H1 (cell line): ENCODE measurements at regions not wholly inside any gene's neighbourhood (a gene's known extent, or its start where the extent isn't known, plus 50 kb on each side); places are given as distances from the start of the nearest gene placed in this dataset.

Experiments used
- CTCF ChIA-PET: fragments of 300-600 bp; sonication (Branson Sonifier 250); formaldehyde crosslinking; loops from one replicate; lab custom pipeline; 2021; ENCODE audit not compliant: partially characterized antibody; lab: Charles Lee
- POLR2A ChIA-PET: fragments of 300-600 bp; sonication (Branson Sonifier 250); formaldehyde crosslinking; loops from one replicate; lab custom pipeline; 2021; ENCODE audit warnings: inconsistent platforms; ENCODE audit not compliant: partially characterized antibody; lab: Charles Lee
- DNase-seq, 2 experiments: peaks; one replicate each; pipeline versions ENCODE4 v3.0.0 to v3.0.0-alpha.2; 2010 to 2022; ENCODE audit warnings: low spot score in 2 of 2, low read depth in 1 of 2, mixed read lengths in 1 of 2
- FAIRE-seq: peaks from 2 replicates; lab custom pipeline; 2011; peaks lifted over from hg19 to GRCh38; lab: Jason Lieb, UNC
- H2AFZ ChIP-seq: 2 replicates; pipeline ENCODE4 v1.8.1; 2012; ENCODE audit warnings: low read length, inconsistent platforms
- H2AK5ac ChIP-seq: 2 replicates; pipeline ENCODE4 v1.6.1; 2013; ENCODE audit warnings: low read depth, low read length
- H2BK120ac ChIP-seq: replicated peaks from 2 replicates; pipeline ENCODE3; 2013; ENCODE audit warnings: low read depth, low read length, inconsistent platforms
- H2BK12ac ChIP-seq: 2 replicates; pipeline ENCODE4 v1.6.1; 2013; ENCODE audit warnings: low read depth, low read length
- H2BK15ac ChIP-seq: 2 replicates; pipeline ENCODE4 v1.6.1; 2013; ENCODE audit warnings: low read length
- H2BK20ac ChIP-seq: 2 replicates; pipeline ENCODE4 v1.6.1; 2013; ENCODE audit warnings: low read length
- H2BK5ac ChIP-seq: 2 replicates; pipeline ENCODE4 v1.6.1; 2013; ENCODE audit warnings: low read depth, low read length
- H3K14ac ChIP-seq: 2 replicates; pipeline ENCODE4 v1.6.1; 2013; ENCODE audit warnings: inconsistent platforms; ENCODE audit not compliant: insufficient read length
- H3K18ac ChIP-seq: 2 replicates; pipeline ENCODE4 v1.6.1; 2013; ENCODE audit warnings: low read length; ENCODE audit errors: extremely low read depth
- H3K23ac ChIP-seq: 2 replicates; pipeline ENCODE4 v1.6.1; 2013; ENCODE audit warnings: inconsistent platforms; ENCODE audit not compliant: insufficient read length
- H3K23me2 ChIP-seq: 2 replicates; pipeline ENCODE4 v1.6.1; 2013; ENCODE audit warnings: low read depth, low read length
- H3K27ac ChIP-seq: 2 replicates; pipeline ENCODE4 v1.6.1; 2011; ENCODE audit warnings: low read depth, low read length, inconsistent platforms
- H3K27me3 ChIP-seq, 4 experiments: replicated peaks in 1 of 4; 1 replicate in 1 of 4; 2 replicates in 3 of 4; pipeline versions ENCODE4 v1.6.1 to v1.8.1; 2011 to 2013; ENCODE audit warnings: low read length in 3 of 4, mild to moderate bottlenecking in 3 of 4, inconsistent platforms in 2 of 4, mixed read lengths in 2 of 4, moderate library complexity in 1 of 4; ENCODE audit not compliant: control insufficient read depth in 3 of 4, insufficient read depth in 3 of 4; ENCODE audit errors: extremely low read depth in 1 of 4
- H3K36me3 ChIP-seq, 4 experiments: 2 replicates each; pipeline versions ENCODE4 v1.6.1 to v1.8.1; 2011 to 2013; ENCODE audit warnings: mild to moderate bottlenecking in 4 of 4, low read length in 3 of 4, moderate library complexity in 2 of 4, control low read depth in 1 of 4, inconsistent platforms in 1 of 4; ENCODE audit not compliant: insufficient read depth in 4 of 4, control insufficient read depth in 2 of 4
- H3K4ac ChIP-seq: replicated peaks from 2 replicates; pipeline ENCODE3; 2013; ENCODE audit warnings: low read length, low read depth, mixed read lengths, inconsistent platforms; ENCODE audit not compliant: insufficient read length
- H3K4me1 ChIP-seq, 4 experiments: replicated peaks in 1 of 4; 1 replicate in 1 of 4; 2 replicates in 3 of 4; pipeline versions ENCODE4 v1.6.1 to v1.8.1; 2011 to 2013; ENCODE audit warnings: low read length in 3 of 4, inconsistent platforms in 2 of 4, mixed read lengths in 1 of 4; ENCODE audit not compliant: insufficient read depth in 4 of 4, control insufficient read depth in 3 of 4
- H3K4me2 ChIP-seq, 2 experiments: 2 replicates each; pipeline versions ENCODE4 v1.6.1 to v1.8.1; 2011 to 2013; ENCODE audit warnings: low read depth in 2 of 2, low read length in 2 of 2, control low read depth in 1 of 2, inconsistent platforms in 1 of 2, mild to moderate bottlenecking in 1 of 2; ENCODE audit not compliant: insufficient read depth in 1 of 2
- H3K4me3 ChIP-seq, 4 experiments: fragments of 200-600, 300-600 bp in 1 of 4; sonication (generic), shearing (Covaris generic), sonication (Bioruptor Twin) in 1 of 4; 2 replicates each; pipeline versions ENCODE4 v1.5.1 to v1.8.1; 2011 to 2016; ENCODE audit warnings: low read length in 4 of 4, low read depth in 3 of 4, control low read depth in 2 of 4, inconsistent platforms in 2 of 4, mild to moderate bottlenecking in 2 of 4, mixed read lengths in 1 of 4, moderate library complexity in 1 of 4; ENCODE audit not compliant: insufficient read depth in 2 of 4; ENCODE audit errors: extremely low read depth in 1 of 4
- H3K56ac ChIP-seq: replicated peaks from 2 replicates; pipeline ENCODE3; 2013; ENCODE audit warnings: low read depth, mild to moderate bottlenecking, mixed read lengths, low read length, inconsistent platforms; ENCODE audit not compliant: insufficient read length
- H3K79me1 ChIP-seq: 2 replicates; pipeline ENCODE4 v1.6.1; 2013; ENCODE audit warnings: low read depth, low read length, control low read depth
- H3K79me2 ChIP-seq, 2 experiments: 2 replicates each; pipeline versions ENCODE4 v1.6.1 to v1.8.1; 2012 to 2013; ENCODE audit warnings: low read length in 2 of 2, mild to moderate bottlenecking in 2 of 2, inconsistent platforms in 1 of 2; ENCODE audit not compliant: insufficient read depth in 2 of 2, control insufficient read depth in 1 of 2
- H3K9ac ChIP-seq, 4 experiments: replicated peaks in 1 of 4; 1 replicate in 1 of 4; 2 replicates in 3 of 4; pipeline versions ENCODE4 v1.6.1 to v1.8.1; 2011 to 2013; ENCODE audit warnings: low read depth in 3 of 4, low read length in 3 of 4, control low read depth in 2 of 4, mild to moderate bottlenecking in 2 of 4, moderate library complexity in 2 of 4, inconsistent platforms in 1 of 4; ENCODE audit errors: extremely low read depth in 1 of 4
- H3K9me3 ChIP-seq, 2 experiments: 2 replicates each; pipeline versions ENCODE4 v1.6.1 to v1.8.1; 2012 to 2013; ENCODE audit warnings: mild to moderate bottlenecking in 2 of 2, moderate library complexity in 2 of 2, control low read depth in 1 of 2, inconsistent platforms in 1 of 2, low read depth in 1 of 2, low read length in 1 of 2, mixed read lengths in 1 of 2; ENCODE audit not compliant: insufficient read depth in 2 of 2
- H4K20me1 ChIP-seq, 2 experiments: replicated peaks in 1 of 2; 2 replicates each; pipeline versions ENCODE3 to v1.8.1; 2011 to 2013; ENCODE audit warnings: inconsistent platforms in 2 of 2, low read length in 2 of 2, mild to moderate bottlenecking in 1 of 2; ENCODE audit not compliant: insufficient read depth in 2 of 2, control insufficient read depth in 1 of 2
- H4K5ac ChIP-seq: 2 replicates; pipeline ENCODE4 v1.6.1; 2013; ENCODE audit warnings: low read length, low read depth, mixed read lengths, inconsistent platforms; ENCODE audit not compliant: insufficient read length
- H4K8ac ChIP-seq: 2 replicates; pipeline ENCODE4 v1.8.0; 2013; ENCODE audit warnings: mild to moderate bottlenecking, moderate library complexity, low read length, inconsistent platforms; ENCODE audit not compliant: insufficient read depth; ENCODE audit errors: extremely low read depth
- H4K91ac ChIP-seq: replicated peaks from 2 replicates; pipeline ENCODE3; 2013; ENCODE audit warnings: low read length, mixed read lengths, inconsistent platforms; ENCODE audit not compliant: insufficient read length
- BACH1 ChIP-seq: IDR thresholded peaks from 2 replicates; pipeline ENCODE4 v1.6.1; 2012; ENCODE audit warnings: low read length, improper control_type of control experiment
- BRCA1 ChIP-seq: IDR thresholded peaks from 2 replicates; pipeline ENCODE4 v1.6.1; 2012; ENCODE audit warnings: low read depth, low read length, improper control_type of control experiment
- GABPA ChIP-seq: IDR thresholded peaks from 2 replicates; pipeline ENCODE4 v1.6.1; 2011; ENCODE audit warnings: mild to moderate bottlenecking, low read length, moderate library complexity, borderline replicate concordance; ENCODE audit not compliant: insufficient read depth
- JUN ChIP-seq: IDR thresholded peaks from 2 replicates; pipeline ENCODE4 v1.6.1; 2011; ENCODE audit warnings: low read depth, mild to moderate bottlenecking, improper control_type of control experiment, low read length
- JUND ChIP-seq: IDR thresholded peaks from 2 replicates; pipeline ENCODE4 v1.6.1; 2011; ENCODE audit warnings: mild to moderate bottlenecking, improper control_type of control experiment, low read length
- RBBP5 ChIP-seq: IDR thresholded peaks from 2 replicates; pipeline ENCODE4 v1.7.1; 2012; ENCODE audit warnings: low read depth, mild to moderate bottlenecking, inconsistent platforms, low read length, moderate library complexity, borderline replicate concordance
- RFX5 ChIP-seq: IDR thresholded peaks from 2 replicates; pipeline ENCODE4 v1.6.1; 2011; ENCODE audit warnings: low read depth, low read length, improper control_type of control experiment, borderline replicate concordance
- SRF ChIP-seq: IDR thresholded peaks from 2 replicates; pipeline ENCODE4 v1.6.1; 2011; ENCODE audit warnings: mild to moderate bottlenecking, low read depth, low read length, moderate library complexity
- TBP ChIP-seq: IDR thresholded peaks from 2 replicates; pipeline ENCODE4 v1.6.1; 2011; ENCODE audit warnings: low read depth, low read length, improper control_type of control experiment

DNA sequence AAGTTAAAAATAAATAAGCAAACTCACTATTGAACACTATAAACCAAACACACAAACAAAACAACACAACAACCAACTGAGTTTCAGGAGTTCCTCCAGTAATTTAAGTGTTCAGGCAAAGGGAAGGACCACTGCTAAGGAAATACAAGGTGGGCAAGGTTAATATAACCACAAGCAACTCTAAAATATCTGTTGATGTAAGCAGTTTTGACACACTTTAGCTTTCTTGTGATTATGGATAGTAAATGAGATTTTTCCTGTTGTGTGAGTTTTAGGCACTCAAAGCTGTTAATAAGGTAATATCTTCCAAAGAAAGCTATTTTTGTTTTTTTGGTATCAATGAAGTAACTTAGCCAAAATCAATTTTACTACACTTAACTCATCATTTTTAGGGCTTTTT, 839.1 kb upstream of the FOXG1 start:
- TF ChIP-seq RFX5 (no peak), TBP (no peak), SRF (no peak), GABPA (no peak), JUN (no peak), BRCA1 (no peak), RBBP5 (no peak), BACH1 (no peak), JUND (no peak)
- no peak overlapping the region for H2BK20ac ChIP-seq
- H3K23me2 ChIP-seq = no peaks in the 10 kb centered on the region
- no peak overlapping the region for H3K14ac ChIP-seq
- peaks cover 0 to 2% (median 0%) of the 10 kb centered on the region in 4 experiments; a peak in 2 of 7 replicates for H3K4me1 ChIP-seq
- no peak overlapping the region for H4K8ac ChIP-seq
- no peak overlapping the region for H2BK15ac ChIP-seq
- H3K9ac ChIP-seq = no peak overlapping the region
- H2AK5ac ChIP-seq = no peak overlapping the region
- H4K91ac ChIP-seq = no peak overlapping the region
- CTCF ChIA-PET = no interaction called here
- POLR2A ChIA-PET = no interaction called here
- H4K20me1 ChIP-seq = no peaks in the 10 kb centered on the region
- H3K56ac ChIP-seq = no peak overlapping the region
- no peak overlapping the region for H3K23ac ChIP-seq
- no peak overlapping the region for H2BK12ac ChIP-seq
- no peak overlapping the region for H2BK120ac ChIP-seq
- no peaks in the 10 kb centered on the region; a peak in 1 of 8 replicates for H3K36me3 ChIP-seq
- H2AFZ ChIP-seq = no peak overlapping the region
- no peaks in the 10 kb centered on the region for H3K79me1 ChIP-seq
- no peak overlapping the region for H3K4me3 ChIP-seq
- H2BK5ac ChIP-seq = no peak overlapping the region
- H3K4me2 ChIP-seq = no peak overlapping the region
- H3K27me3 ChIP-seq = no peaks in the 10 kb centered on the region
- H3K9me3 ChIP-seq = peaks cover 4 to 6% of the 10 kb centered on the region in 2 experiments; a peak in 2 of 4 replicates
- no peak overlapping the region for H3K4ac ChIP-seq
- DNase-seq = no peak
- no peaks in the 10 kb centered on the region for H3K79me2 ChIP-seq
- H3K18ac ChIP-seq = no peak overlapping the region
- no peak for FAIRE-seq
- H4K5ac ChIP-seq = no peak overlapping the region
- H3K27ac ChIP-seq = no peak overlapping the region
